HG03095 (cell line): ENCODE measurements at regions not wholly inside any gene's neighbourhood (a gene's known extent, or its start where the extent isn't known, plus 50 kb on each side); places are given as distances from the start of the nearest gene placed in this dataset.

Source experiments
- ATAC-seq: cut with Tn5 transposase; IDR thresholded peaks from one replicate; pipeline ENCODE4 v1.9.1; 2021; ENCODE audit warnings: moderate library complexity; ENCODE audit not compliant: unreplicated experiment

GRCh38 chr7:22962775-22963350, 51.1 kb downstream of the HYCC1 start:
- ATAC-seq = no peak

- no peak for ATAC-seq
Observed at GRCh38 chr7:22958742-22959141, 55.2 kb downstream of the HYCC1 start.

GRCh38 chr7:22954251-22954650, 59.7 kb downstream of the HYCC1 start:
- ATAC-seq = no peak

- ATAC-seq = no peak
Observed at GRCh38 chr7:22952306-22953015, 61.5 kb downstream of the HYCC1 start.

- ATAC-seq = no peak
Observed at GRCh38 chr7:22949944-22950343, 64.0 kb downstream of the HYCC1 start.

- ATAC-seq = no peak
Observed at GRCh38 chr7:22949221-22949620, 64.7 kb downstream of the HYCC1 start.

- no peak for ATAC-seq
Observed at GRCh38 chr7:22948770-22949169, 65.2 kb downstream of the HYCC1 start.

GRCh38 chr7:22945584-22945983, 68.3 kb downstream of the HYCC1 start:
- ATAC-seq = no peak

GRCh38 chr7:22944510-22944909, 69.4 kb downstream of the HYCC1 start:
- ATAC-seq = no peak

GRCh38 chr7:22944022-22944421, 69.9 kb downstream of the HYCC1 start:
- ATAC-seq = no peak

- no peak for ATAC-seq
Observed at GRCh38 chr7:22942191-22942590, 71.7 kb downstream of the HYCC1 start.

- ATAC-seq = no peak
Observed at GRCh38 chr7:22939842-22940241, 74.1 kb downstream of the HYCC1 start.

- no peak for ATAC-seq
Observed at GRCh38 chr7:22937946-22938345, 76.0 kb downstream of the HYCC1 start.

- no peak for ATAC-seq
Observed at GRCh38 chr7:22936246-22936645, 77.7 kb downstream of the HYCC1 start.

- no peak for ATAC-seq
Observed at GRCh38 chr7:22935269-22935668, 78.7 kb downstream of the HYCC1 start.

- ATAC-seq = no peak
Observed at GRCh38 chr7:22934473-22935065, 79.4 kb downstream of the HYCC1 start.

- no peak for ATAC-seq
Observed at GRCh38 chr7:22934023-22934422, 79.9 kb downstream of the HYCC1 start.

- no peak for ATAC-seq
Observed at GRCh38 chr7:22932896-22933295, 81.0 kb downstream of the HYCC1 start.

GRCh38 chr7:22931011-22931410, 82.9 kb downstream of the HYCC1 start:
- no peak for ATAC-seq

- ATAC-seq = no peak
Observed at GRCh38 chr7:22922307-22922706, 91.6 kb downstream of the HYCC1 start.

GRCh38 chr7:22921386-22922086, 92.4 kb downstream of the HYCC1 start:
- ATAC-seq = no peak

- no peak for ATAC-seq
Observed at GRCh38 chr7:22920672-22921071, 93.3 kb downstream of the HYCC1 start.
